OCI-LY1 (cell line): ENCODE measurements at regions not wholly inside any gene's neighbourhood (a gene's known extent, or its start where the extent isn't known, plus 50 kb on each side); places are given as distances from the start of the nearest gene placed in this dataset.

Source experiments
- H2AFZ ChIP-seq: fragments of 200-600 bp; sonication (generic), shearing (Covaris generic); 2 replicates; pipeline ENCODE4 v1.6.0; 2014; ENCODE audit warnings: antibody characterized with exemption, mild to moderate bottlenecking, low read length
- H3F3A ChIP-seq: fragments of 200-600 bp; sonication (generic), shearing (Covaris generic); 2 replicates; pipeline ENCODE4 v1.6.0; 2014; ENCODE audit warnings: mild to moderate bottlenecking, antibody characterized with exemption, low read length, moderate library complexity; ENCODE audit not compliant: insufficient read depth
- H3K27ac ChIP-seq: fragments of 200-600 bp; sonication (generic); 2 replicates; pipeline ENCODE4 v1.5.1; 2014; ENCODE audit warnings: low read length, mixed run types, mild to moderate bottlenecking, low read depth; ENCODE audit not compliant: poor library complexity, severe bottlenecking
- H3K27me3 ChIP-seq: fragments of 200-600 bp; sonication (generic); 2 replicates; pipeline ENCODE4 v1.6.0; 2014; ENCODE audit warnings: antibody characterized with exemption, mild to moderate bottlenecking, low read length, moderate library complexity; ENCODE audit not compliant: insufficient read depth
- H3K36me3 ChIP-seq: fragments of 200-600 bp; sonication (generic); 2 replicates; pipeline ENCODE4 v1.6.1; 2014; ENCODE audit warnings: mild to moderate bottlenecking, antibody characterized with exemption, low read length, moderate library complexity, mixed read lengths; ENCODE audit not compliant: insufficient read depth
- H3K4me1 ChIP-seq: fragments of 200-600 bp; sonication (generic); 2 replicates; pipeline ENCODE4 v1.5.1; 2014; ENCODE audit warnings: mild to moderate bottlenecking, low read length, moderate library complexity; ENCODE audit not compliant: insufficient read depth, severe bottlenecking
- H3K4me2 ChIP-seq: fragments of 200-600 bp; sonication (generic), shearing (Covaris generic); 2 replicates; pipeline ENCODE4 v1.6.1; 2014; ENCODE audit warnings: low read length
- H3K4me3 ChIP-seq: fragments of 200-600 bp; sonication (generic); 2 replicates; pipeline ENCODE4 v1.5.1; 2014; ENCODE audit warnings: low read length, low read depth, mild to moderate bottlenecking, mixed read lengths; ENCODE audit not compliant: poor library complexity, severe bottlenecking
- H3K79me2 ChIP-seq: fragments of 200-600 bp; shearing (Covaris generic); 2 replicates; pipeline ENCODE4 v1.6.1; 2016; ENCODE audit warnings: mixed run types, low read length, mixed read lengths; ENCODE audit not compliant: insufficient read depth
- H3K9ac ChIP-seq: fragments of 200-600 bp; sonication (generic), shearing (Covaris generic); 2 replicates; pipeline ENCODE4 v1.6.1; 2014; ENCODE audit warnings: mild to moderate bottlenecking, low read length, mixed read lengths
- H3K9me2 ChIP-seq: fragments of 200-600 bp; sonication (generic), shearing (Covaris generic); 2 replicates; pipeline ENCODE4 v1.6.1; 2014; ENCODE audit warnings: low read depth, mild to moderate bottlenecking, low read length, mixed read lengths
- H3K9me3 ChIP-seq: fragments of 200-600 bp; shearing (Covaris generic); 2 replicates; pipeline ENCODE4 v1.6.1; 2014; ENCODE audit warnings: low read length, mixed read lengths
- H4K20me1 ChIP-seq: fragments of 200-600 bp; sonication (generic), shearing (Covaris generic); 2 replicates; pipeline ENCODE4 v1.6.0; 2016; ENCODE audit warnings: mild to moderate bottlenecking, low read length; ENCODE audit not compliant: insufficient read depth
- EZH2 ChIP-seq: fragments of 200-600 bp; sonication (generic), shearing (Covaris generic); IDR thresholded peaks from 2 replicates; pipeline ENCODE4 v1.8.0; 2017; ENCODE audit warnings: borderline replicate concordance, mixed run types, mild to moderate bottlenecking, antibody characterized with exemption, low read length, moderate library complexity, mixed read lengths
- TF ChIP-seq, protein P1 (sequence below): fragments of 200-600 bp; sonication (generic), shearing (Covaris generic); IDR thresholded peaks from 2 replicates; pipeline ENCODE4 v1.5.1; 2017; ENCODE audit warnings: mild to moderate bottlenecking, antibody characterized with exemption, low read length, moderate library complexity, mixed read lengths

DNA sequence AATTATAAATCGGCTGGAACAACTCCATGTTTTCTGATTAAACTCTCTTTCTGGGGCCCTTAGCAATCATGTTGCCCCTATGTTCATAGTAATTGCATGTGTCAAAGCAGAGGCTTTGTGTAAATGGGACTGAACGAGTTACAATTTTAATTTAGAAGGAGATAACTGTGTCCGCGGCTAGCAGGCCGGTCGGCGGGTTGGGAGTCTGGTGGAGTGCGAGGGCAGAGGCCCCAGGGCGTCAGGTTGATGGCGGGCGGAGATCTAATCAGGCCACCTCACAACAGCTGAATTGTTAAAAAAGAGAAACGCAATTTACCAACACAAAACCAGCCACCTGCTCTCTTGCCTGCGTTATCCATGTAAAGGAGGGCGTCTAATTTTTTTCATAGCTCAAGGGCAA is 134.9 kb upstream of the LPCAT1 start:
- H2AFZ ChIP-seq = no peak overlapping the region
- H3F3A ChIP-seq = no peaks in the 10 kb centered on the region
- H3K79me2 ChIP-seq = no peaks in the 10 kb centered on the region
- TF ChIP-seq, protein P1, sequence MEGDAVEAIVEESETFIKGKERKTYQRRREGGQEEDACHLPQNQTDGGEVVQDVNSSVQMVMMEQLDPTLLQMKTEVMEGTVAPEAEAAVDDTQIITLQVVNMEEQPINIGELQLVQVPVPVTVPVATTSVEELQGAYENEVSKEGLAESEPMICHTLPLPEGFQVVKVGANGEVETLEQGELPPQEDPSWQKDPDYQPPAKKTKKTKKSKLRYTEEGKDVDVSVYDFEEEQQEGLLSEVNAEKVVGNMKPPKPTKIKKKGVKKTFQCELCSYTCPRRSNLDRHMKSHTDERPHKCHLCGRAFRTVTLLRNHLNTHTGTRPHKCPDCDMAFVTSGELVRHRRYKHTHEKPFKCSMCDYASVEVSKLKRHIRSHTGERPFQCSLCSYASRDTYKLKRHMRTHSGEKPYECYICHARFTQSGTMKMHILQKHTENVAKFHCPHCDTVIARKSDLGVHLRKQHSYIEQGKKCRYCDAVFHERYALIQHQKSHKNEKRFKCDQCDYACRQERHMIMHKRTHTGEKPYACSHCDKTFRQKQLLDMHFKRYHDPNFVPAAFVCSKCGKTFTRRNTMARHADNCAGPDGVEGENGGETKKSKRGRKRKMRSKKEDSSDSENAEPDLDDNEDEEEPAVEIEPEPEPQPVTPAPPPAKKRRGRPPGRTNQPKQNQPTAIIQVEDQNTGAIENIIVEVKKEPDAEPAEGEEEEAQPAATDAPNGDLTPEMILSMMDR = no peak
- TF ChIP-seq EZH2 = no peak
- no peak overlapping the region for H3K9ac ChIP-seq
- H3K27me3 ChIP-seq = no peaks in the 10 kb centered on the region
- H3K9me2 ChIP-seq = no peaks in the 10 kb centered on the region
- no peak overlapping the region for H3K4me2 ChIP-seq
- no peaks in the 10 kb centered on the region for H3K36me3 ChIP-seq
- H3K27ac ChIP-seq = no peak overlapping the region
- H4K20me1 ChIP-seq = no peaks in the 10 kb centered on the region
- peaks cover 7% of the 10 kb centered on the region for H3K4me1 ChIP-seq
- no peak overlapping the region for H3K4me3 ChIP-seq
- no peaks in the 10 kb centered on the region for H3K9me3 ChIP-seq

GRCh38 chr5:1657161-1657741 is 133.5 kb upstream of the LPCAT1 start:
- no peaks in the 10 kb centered on the region for H4K20me1 ChIP-seq
- no peak overlapping the region for H3K4me3 ChIP-seq
- H3K36me3 ChIP-seq = no peaks in the 10 kb centered on the region
- H3K27me3 ChIP-seq = no peaks in the 10 kb centered on the region
- no peak overlapping the region for H3K4me2 ChIP-seq
- TF ChIP-seq, protein P1 = no peak
- no peak for TF ChIP-seq EZH2
- no peaks in the 10 kb centered on the region for H3K79me2 ChIP-seq
- H3K9ac ChIP-seq = no peak overlapping the region
- no peak overlapping the region for H3K27ac ChIP-seq
- peaks cover 21% of the 10 kb centered on the region for H3K4me1 ChIP-seq
- no peak overlapping the region for H2AFZ ChIP-seq
- no peaks in the 10 kb centered on the region for H3K9me3 ChIP-seq
- no peaks in the 10 kb centered on the region for H3K9me2 ChIP-seq
- H3F3A ChIP-seq = no peaks in the 10 kb centered on the region

- Histone ChIP-seq H3K4me3 (no peak overlapping the region), H4K20me1 (no peaks in the 10 kb centered on the region), H3K36me3 (no peaks in the 10 kb centered on the region), H3K79me2 (no peaks in the 10 kb centered on the region), H3K9me2 (no peaks in the 10 kb centered on the region), H3K27ac (no peak overlapping the region), H3K9me3 (no peaks in the 10 kb centered on the region), H3K4me1 (peaks cover 21% of the 10 kb centered on the region), H2AFZ (no peak overlapping the region), H3K4me2 (no peak overlapping the region), H3K9ac (no peak overlapping the region), H3K27me3 (no peaks in the 10 kb centered on the region), H3F3A (no peaks in the 10 kb centered on the region)
- TF ChIP-seq, protein P1 = no peak
- TF ChIP-seq EZH2 = no peak
These were observed 132.7 kb upstream of the LPCAT1 start for GRCh38 chr5:1656271-1656975.
